HCEC 1CT (cell line): ENCODE measurements at regions not wholly inside any gene's neighbourhood (a gene's known extent, or its start where the extent isn't known, plus 50 kb on each side); places are given as distances from the start of the nearest gene placed in this dataset.

Source experiments
- DNase-seq: peaks from one replicate; pipeline ENCODE4 v3.0.0-alpha.2; 2017

GRCh38 chr18:78169174-78169864 lies 810.3 kb upstream of the SALL3 start:
- DNase-seq = no peak

- DNase-seq = no peak
Observed at GRCh38 chr18:78171954-78172353, 807.7 kb upstream of the SALL3 start.

- no peak for DNase-seq
Observed at GRCh38 chr18:78174737-78175136, 804.9 kb upstream of the SALL3 start.

DNA sequence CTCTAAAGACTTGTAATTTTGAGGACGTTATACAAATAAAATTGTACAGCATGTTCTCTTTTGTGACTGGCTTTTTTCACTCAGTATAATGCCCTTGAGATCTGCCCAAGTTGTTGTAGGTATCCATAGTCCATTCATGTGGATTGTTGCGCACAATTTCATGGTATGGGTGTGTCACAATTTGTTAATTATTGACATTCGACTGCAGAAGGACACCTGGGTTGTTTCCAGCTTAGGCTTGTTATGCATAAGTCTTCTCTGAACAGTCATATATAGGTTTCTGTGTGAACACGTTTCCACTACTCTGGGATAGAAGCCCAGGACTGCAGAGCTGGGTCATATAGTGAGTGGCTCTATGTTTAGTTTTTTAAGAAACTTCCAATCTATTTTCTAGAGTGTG lies 800.8 kb upstream of the SALL3 start:
- no peak for DNase-seq

DNA sequence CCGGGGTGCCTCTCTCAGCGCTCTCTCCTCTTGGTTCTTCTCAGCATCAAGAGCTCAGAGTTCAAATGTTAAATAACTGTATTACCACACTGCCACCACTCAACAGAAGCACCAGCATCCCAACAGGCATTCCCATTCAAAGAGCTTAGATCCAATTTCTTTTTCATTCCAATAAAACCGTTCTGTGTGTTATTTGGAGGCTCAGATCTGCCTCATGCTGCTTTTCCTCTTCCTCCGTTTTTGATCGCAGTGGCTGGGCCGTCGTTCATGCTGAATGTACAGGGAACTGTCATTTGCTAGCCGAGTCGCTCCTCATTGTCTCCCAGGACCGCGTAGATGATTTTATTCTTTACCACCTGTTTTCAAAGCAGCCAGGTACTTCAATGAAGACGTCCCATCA lies 798.9 kb upstream of the SALL3 start:
- no peak for DNase-seq

GRCh38 chr18:78183815-78184214 lies 795.8 kb upstream of the SALL3 start:
- DNase-seq = no peak

DNA sequence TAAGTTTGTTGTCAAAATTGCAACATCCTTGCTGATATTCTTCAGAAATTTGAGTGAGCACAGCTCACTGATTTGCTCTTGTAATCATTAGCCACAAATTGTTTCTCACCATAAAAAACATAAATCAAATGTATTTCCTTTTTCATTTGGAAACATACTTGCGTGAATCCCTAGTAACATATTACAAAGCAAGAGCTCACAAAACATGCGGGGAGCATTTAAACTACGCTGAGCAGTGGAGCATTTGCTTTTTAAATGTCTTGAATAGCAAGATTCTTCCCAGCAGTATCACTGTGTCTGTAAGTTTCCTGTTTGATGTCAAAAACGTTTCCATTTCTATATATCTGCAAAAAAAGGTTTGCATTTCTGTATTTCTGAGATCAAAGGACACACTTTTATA lies 788.3 kb upstream of the SALL3 start:
- DNase-seq = no peak

- no peak for DNase-seq
Observed at GRCh38 chr18:78192054-78192453, 787.6 kb upstream of the SALL3 start.

DNA sequence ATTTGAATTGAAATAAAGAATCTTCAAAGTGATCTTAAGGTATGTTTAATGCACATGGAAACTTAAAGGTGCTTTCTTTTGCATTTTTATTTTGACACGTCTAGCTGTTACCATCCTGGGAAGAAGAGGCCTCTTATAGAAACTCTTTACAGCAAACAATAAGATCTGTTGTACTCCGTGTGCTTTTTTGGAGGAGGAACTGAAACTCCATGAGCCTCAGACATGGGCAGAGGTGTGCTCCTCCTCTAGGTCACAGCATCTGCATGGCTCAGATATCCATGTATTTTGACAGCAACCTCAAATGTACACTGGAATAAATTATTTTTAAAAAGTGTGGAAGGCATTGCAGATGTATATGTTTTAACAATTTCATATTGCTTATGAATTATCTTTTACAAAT lies 783.3 kb upstream of the SALL3 start:
- DNase-seq = no peak

DNA sequence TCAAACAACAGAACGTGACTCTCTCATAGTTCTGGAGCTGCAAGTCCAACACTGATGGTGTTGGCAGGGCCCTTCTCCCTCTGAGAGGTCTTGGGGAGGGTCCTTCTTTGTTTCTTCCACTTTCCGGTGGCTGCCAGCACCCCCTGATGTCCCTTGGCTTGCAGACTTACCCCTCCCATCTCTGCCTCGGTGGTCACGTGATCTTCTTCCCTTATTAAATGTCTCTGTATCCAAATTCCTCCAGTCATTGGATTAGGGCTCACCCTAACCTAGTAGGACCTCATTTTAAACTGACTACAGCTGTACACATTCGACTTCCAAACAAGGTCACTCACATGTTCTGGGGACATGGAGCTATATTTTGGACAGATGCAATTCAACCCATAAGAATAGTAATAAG lies 780.6 kb upstream of the SALL3 start:
- DNase-seq = no peak

DNA sequence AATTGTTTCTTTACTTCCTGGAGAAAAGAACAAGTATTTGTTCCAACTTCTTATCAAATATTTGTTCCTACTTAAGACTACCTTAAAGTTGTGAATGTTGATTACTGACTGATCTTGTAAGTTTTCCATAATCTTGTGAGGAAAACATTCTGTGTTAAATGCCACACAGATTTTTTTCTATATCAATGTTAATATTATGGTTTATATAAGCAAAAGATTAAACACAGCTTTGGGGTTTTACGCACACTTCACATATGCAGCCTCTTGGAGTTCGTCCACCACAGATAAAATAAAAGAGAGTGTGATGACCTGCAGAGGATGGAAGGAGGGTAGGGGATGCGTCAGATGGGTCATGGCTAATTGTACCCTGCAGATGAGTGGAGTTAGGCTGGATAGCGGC lies 780.0 kb upstream of the SALL3 start:
- no peak for DNase-seq

DNA sequence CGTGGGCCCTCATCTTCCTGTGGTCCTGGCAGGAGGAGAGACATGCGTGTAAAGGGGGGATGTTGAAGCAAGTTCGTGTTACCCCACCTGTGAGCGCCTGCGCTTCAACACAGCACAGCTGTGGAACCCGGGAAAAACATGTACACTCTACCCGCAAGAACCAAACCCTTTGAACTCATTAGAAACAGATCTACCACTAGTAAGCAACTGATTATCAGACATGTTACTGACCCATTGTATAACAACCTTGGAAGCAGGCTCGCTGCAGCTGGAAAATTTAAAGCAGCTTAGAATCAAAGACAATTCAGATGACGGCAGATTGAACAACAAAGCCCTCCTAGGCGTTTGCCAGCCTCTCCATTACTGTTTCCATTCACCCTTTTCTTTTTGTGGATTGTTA lies 771.7 kb upstream of the SALL3 start:
- no peak for DNase-seq

- DNase-seq = no peak
Observed at GRCh38 chr18:78208461-78208860, 771.2 kb upstream of the SALL3 start.

DNA sequence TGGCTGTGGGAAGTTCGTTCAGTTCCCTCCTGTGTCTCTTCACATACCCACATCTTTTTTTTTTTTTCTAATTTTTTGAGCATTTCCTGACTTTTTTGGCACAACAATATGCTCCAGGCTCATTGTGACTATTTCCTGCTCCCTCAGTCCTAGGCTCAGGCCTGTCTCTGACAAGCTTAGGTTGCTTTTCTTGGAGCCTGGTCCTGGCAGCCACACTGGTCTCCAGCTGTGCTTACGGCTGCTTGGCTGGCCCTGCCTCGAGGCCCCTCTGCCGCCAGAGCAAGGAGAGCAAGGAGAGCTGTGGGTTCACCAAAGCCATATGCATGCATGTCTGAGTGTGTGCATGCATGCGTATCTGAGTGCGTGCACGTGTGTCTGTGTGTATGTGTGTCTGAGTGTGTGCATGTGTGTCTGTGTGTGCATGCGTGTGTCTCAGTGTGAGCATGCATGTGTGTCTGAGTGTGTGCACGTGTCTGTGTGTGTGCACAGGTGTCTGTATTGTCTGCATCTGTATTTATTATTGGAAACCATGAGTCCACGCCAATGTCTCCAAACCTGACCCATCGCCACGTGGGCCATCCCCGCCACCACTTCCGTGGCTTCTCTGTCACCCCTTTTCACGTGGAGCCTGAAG lies 766.1 kb upstream of the SALL3 start:
- DNase-seq = no peak

GRCh38 chr18:78221496-78221895 lies 758.1 kb upstream of the SALL3 start:
- DNase-seq = no peak

DNA sequence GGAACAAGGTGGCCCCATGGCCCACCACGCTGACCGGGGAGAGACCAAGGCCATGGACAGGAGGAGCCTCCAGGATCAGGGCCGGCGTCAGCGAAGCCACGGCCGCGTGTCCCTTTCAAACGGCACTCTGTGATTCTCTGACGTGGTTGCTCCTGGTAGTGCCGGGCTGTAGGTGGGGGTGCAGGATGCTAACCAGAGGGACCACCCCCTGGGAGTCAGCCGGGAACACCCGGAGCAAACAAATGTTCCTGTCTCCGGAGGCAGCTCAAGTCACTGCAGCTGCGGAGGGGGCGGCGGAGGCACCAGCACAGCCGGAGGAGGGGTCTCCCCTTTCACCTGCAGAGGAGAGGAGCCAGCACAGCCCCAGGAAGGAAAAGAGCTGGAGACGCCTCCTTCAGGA lies 750.6 kb upstream of the SALL3 start:
- no peak for DNase-seq

DNA sequence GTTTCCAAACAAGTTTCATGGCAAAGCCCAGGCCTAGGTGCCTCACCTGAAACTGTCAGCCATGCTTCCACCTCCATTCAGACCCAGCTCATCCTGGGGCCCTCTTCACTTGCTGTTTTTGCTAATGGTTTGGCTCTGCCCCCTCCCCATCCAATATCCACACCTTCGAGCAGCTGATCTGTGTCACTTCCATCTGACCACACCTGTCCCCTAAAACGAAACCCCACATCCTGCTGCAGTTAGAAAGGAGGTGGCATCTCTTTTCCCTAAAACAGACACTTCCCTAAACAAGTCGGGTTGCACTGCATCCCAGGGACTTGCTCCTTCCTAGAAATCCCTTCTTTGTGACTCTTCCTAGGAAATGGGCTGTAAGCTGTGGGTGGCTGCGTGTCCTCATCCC lies 748.7 kb upstream of the SALL3 start:
- DNase-seq = no peak

DNA sequence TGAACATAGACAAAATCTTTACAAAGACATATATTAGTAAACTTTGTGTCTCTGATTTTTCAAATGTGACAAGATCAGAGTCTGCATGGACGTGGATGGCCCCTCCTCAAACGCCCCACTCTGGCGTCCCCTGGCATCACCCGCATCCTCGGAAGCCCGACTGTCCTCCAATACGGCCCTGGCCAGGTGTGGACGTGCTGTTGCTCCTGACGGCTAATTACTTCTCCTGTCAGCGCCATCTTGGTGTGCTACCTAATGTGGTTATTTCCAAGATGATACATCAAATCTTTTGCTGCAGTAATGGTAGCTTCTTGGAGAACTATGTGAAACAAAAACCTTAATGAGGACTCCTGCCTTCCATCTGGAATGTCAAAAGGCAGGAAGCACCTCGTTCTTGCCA lies 747.4 kb upstream of the SALL3 start:
- DNase-seq = no peak

- DNase-seq = no peak
Observed at GRCh38 chr18:78237864-78238263, 741.8 kb upstream of the SALL3 start.

DNA sequence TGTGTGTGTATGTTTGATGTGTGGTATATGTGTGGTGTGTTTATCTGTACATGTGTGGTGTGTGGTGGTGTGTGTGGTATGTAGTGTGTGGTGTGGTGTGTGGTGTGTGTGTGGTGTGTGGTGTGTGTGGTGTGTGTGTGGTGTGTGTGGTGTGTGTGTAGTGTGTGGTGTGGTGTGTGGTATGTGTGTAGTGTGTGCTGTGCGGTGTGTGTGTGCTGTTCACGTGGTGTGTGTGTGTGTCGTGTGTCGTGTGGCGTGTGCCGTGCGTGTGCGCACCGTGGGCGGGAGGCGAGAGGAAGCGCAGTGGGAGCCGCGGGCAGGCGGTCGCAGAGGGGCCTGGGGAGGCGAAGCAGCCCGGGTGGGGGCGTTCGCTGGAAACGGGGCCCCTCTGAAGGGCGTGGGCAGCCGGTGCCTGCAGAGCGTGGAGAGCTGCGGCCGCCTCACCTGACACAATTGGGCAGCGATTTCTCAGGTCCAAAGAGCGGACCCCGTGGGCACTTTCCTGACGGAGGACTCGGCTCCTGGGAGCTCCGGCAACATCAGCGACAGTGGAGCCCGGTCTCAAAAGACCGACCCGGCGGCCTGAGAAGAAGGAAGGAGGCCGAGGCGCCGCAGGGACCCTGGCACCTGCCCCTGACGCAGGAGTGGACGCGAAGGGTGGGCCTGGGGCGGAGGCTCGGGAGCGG lies 741.1 kb upstream of the SALL3 start:
- DNase-seq = no peak

- DNase-seq = no peak
Observed at GRCh38 chr18:78239090-78239457, 740.5 kb upstream of the SALL3 start.

DNA sequence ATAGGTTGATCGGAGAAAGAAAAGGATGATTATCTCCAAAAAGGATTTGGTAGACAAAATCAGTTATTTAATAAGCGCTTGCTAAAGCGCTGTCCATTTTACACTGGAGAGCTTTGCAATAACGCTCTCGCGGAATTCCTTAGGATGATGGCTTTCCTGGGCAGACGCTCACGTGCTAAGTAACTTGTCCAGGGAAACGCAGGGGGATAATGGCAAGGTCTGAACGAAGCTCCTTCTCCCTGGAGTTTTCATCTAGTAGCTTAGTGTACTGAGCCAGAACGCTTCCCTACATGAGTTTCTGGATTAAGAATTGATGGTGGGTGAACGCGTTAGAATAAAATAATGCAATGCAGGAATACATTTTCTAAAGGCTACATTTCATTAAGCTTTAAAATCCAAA lies 739.5 kb upstream of the SALL3 start:
- no peak for DNase-seq

DNA sequence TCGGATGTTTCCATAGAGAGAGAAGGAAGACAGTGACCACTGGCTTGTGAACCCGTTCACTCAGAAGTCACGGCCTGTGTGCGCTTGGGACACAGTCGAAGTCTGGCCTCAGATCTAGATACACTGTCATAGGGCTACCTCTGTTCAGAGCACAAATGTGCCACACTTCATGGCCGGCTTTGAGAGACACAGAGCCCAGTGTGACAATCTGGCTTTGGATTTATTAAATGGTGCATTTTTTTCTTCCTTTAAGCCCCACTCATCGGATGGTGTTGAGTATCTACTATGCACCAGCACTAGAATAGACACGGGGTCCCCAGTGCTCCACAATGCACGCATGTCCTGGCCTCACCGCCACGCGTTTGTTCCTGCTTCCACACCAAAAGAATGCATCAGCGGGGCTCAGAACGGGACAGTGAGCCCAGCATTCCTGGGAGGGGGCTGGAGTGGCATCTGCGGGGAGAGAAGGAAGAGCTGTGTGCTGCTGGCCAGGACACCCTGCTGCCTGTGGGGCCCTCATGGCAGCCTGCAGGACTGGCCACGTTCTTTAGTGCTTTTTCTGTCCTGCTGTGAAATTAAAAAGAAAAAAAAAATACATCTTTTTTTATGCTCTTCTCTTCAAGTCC lies 738.9 kb upstream of the SALL3 start:
- no peak for DNase-seq
